ENCODE measurements at regions not wholly inside any gene's neighbourhood (a gene's known extent, or its start where the extent isn't known, plus 50 kb on each side); places are given as distances from the start of the nearest gene placed in this dataset.

- no peak for DNase-seq
- no peak overlapping the region for H3K4me3 Mint-ChIP-seq
- no peak for TF ChIP-seq CTCF (IDR thresholded peaks at IDR 0.05)
- no peak overlapping the region for H3K27ac Mint-ChIP-seq
- H3K9me3 Mint-ChIP-seq = peaks cover 4 to 29% (median 19%) of the 10 kb centered on the region in 7 donors
- H3K4me1 Mint-ChIP-seq = no peaks in the 10 kb centered on the region
- peaks cover 27 to 38% of the 10 kb centered on the region in 2 donors for H3K9me3 ChIP-seq (replicated peaks in 1 of 2; ENCODE audit: control insufficient read depth in 1 of 2, insufficient read depth in 1 of 2, low read length in 2 of 2)
- no peak overlapping the region for H3K9ac ChIP-seq (ENCODE audit: insufficient read depth, low read length, poor library complexity, severe bottlenecking)
- 100% methylated on average over 1 of the region's 3 CpGs for WGBS (ENCODE audit: insufficient coverage)
- intact Hi-C loops (cut with micrococcal nuclease) = no loop called here
- no peaks in the 10 kb centered on the region for H3K4me1 ChIP-seq (ENCODE audit: control insufficient read depth in 1 of 2, insufficient read depth in 2 of 2, low read length in 2 of 2)
- no peak overlapping the region for H2AFZ ChIP-seq (ENCODE audit: insufficient read depth, low read depth, low read length, poor library complexity, severe bottlenecking)
- H3K36me3 Mint-ChIP-seq = no peaks in the 10 kb centered on the region
- no peaks in the 10 kb centered on the region for H4K20me1 ChIP-seq (ENCODE audit: insufficient read depth, low read length)
- no peak overlapping the region for H3K27ac ChIP-seq (ENCODE audit: low read depth in 1 of 2, low read length in 2 of 2)
- no peak overlapping the region for H3K4me3 ChIP-seq (replicated peaks in 1 of 3; ENCODE audit: low read depth in 2 of 3, low read length in 3 of 3)
- H3K27me3 Mint-ChIP-seq (ENCODE audit: low read depth in 3 of 3) = peaks cover 0 to 1% (median 0%) of the 10 kb centered on the region in 3 donors
- H3K36me3 ChIP-seq (replicated peaks in 1 of 2; ENCODE audit: control insufficient read depth in 1 of 2, insufficient read depth in 2 of 2, low read length in 2 of 2) = no peaks in the 10 kb centered on the region
- no peaks in the 10 kb centered on the region for H3K27me3 ChIP-seq (ENCODE audit: control insufficient read depth in 2 of 2, insufficient read depth in 2 of 2, low read length in 2 of 2)
- H3K4me2 ChIP-seq (replicated peaks; ENCODE audit: extremely low read depth, low read length, poor library complexity, severe bottlenecking) = no peak overlapping the region
- no peaks in the 10 kb centered on the region for H3K79me2 ChIP-seq (ENCODE audit: insufficient read depth, low read length)
Measured at GRCh38 chr12:30395190-30395589, 300.5 kb downstream of the IPO8 start.

- Histone ChIP-seq H3K79me2 (ENCODE audit: insufficient read depth, low read length) (no peaks in the 10 kb centered on the region), H3K9me3 (replicated peaks in 1 of 2; ENCODE audit: control insufficient read depth in 1 of 2, insufficient read depth in 1 of 2, low read length in 2 of 2) (peaks cover 23 to 34% of the 10 kb centered on the region in 2 donors), H3K4me2 (replicated peaks; ENCODE audit: extremely low read depth, low read length, poor library complexity, severe bottlenecking) (no peak overlapping the region), H3K4me3 (replicated peaks in 1 of 3; ENCODE audit: low read depth in 2 of 3, low read length in 3 of 3) (no peak overlapping the region), H4K20me1 (ENCODE audit: insufficient read depth, low read length) (no peaks in the 10 kb centered on the region), H2AFZ (ENCODE audit: insufficient read depth, low read depth, low read length, poor library complexity, severe bottlenecking) (no peak overlapping the region), H3K27ac (ENCODE audit: low read depth in 1 of 2, low read length in 2 of 2) (no peak overlapping the region), H3K27me3 (ENCODE audit: control insufficient read depth in 2 of 2, insufficient read depth in 2 of 2, low read length in 2 of 2) (no peaks in the 10 kb centered on the region), H3K36me3 (replicated peaks in 1 of 2; ENCODE audit: control insufficient read depth in 1 of 2, insufficient read depth in 2 of 2, low read length in 2 of 2) (no peaks in the 10 kb centered on the region), H3K9ac (ENCODE audit: insufficient read depth, low read length, poor library complexity, severe bottlenecking) (no peak overlapping the region), H3K4me1 (ENCODE audit: control insufficient read depth in 1 of 2, insufficient read depth in 2 of 2, low read length in 2 of 2) (no peaks in the 10 kb centered on the region)
- intact Hi-C loops (cut with micrococcal nuclease) = no loop called here
- Mint-ChIP-seq H3K27ac (no peak overlapping the region), H3K27me3 (ENCODE audit: low read depth in 3 of 3) (peaks cover 0 to 1% (median 1%) of the 10 kb centered on the region in 3 donors), H3K9me3 (peaks cover 0 to 31% (median 22%) of the 10 kb centered on the region in 7 donors), H3K36me3 (no peaks in the 10 kb centered on the region), H3K4me3 (no peak overlapping the region), H3K4me1 (no peaks in the 10 kb centered on the region)
- no peak for DNase-seq
- TF ChIP-seq CTCF (IDR thresholded peaks at IDR 0.05) = no peak
- WGBS (ENCODE audit: insufficient coverage) = no CpG with 5 or more reads among the region's 5 CpGs
Measured at GRCh38 chr12:30391766-30392366, 303.8 kb downstream of the IPO8 start.
